IPS-NIHi11 (cell line): ENCODE measurements at regions not wholly inside any gene's neighbourhood (a gene's known extent, or its start where the extent isn't known, plus 50 kb on each side); places are given as distances from the start of the nearest gene placed in this dataset.
"Not testable (repeated sequence)": the region's sequence is repeated elsewhere in the genome, so short reads cannot be mapped to it uniquely, and the experiment has no call there.

ENCODE experiments used
- DNase-seq: peaks from one replicate; pipeline ENCODE4 v3.0.0; 2012; ENCODE audit warnings: mixed read lengths, low spot score

- DNase-seq: not testable (repeated sequence)
Observed at GRCh38 chr12:19625551-19625950, 186.3 kb downstream of the AEBP2 start.

- DNase-seq: no peak
Observed at GRCh38 chr12:19627719-19628118, 188.4 kb downstream of the AEBP2 start.

- no peak for DNase-seq
Observed at GRCh38 chr12:19630536-19630935, 191.2 kb downstream of the AEBP2 start.

DNA sequence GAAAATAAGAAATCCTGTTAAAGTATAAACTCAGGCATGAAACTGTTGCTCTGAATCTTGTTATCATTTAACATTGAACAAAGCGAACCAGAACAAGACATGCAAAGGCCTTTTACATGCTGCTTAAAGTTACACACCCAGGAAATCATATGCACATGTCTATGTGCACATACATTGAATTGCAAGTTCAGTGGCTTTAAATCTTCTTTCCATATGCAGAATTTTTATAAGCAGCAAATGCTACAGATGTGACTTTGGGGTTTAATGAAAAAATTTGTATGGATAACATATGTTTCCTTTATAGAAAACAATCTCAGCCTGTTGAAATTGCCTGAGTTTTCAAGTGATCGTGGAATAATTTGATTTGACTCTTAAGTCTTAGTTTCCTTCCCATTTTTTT, 193.9 kb downstream of the AEBP2 start:
- DNase-seq: no peak

GRCh38 chr12:19633641-19634040, 194.3 kb downstream of the AEBP2 start:
- DNase-seq: no peak

- no peak for DNase-seq
Observed at GRCh38 chr12:19639781-19640415, 200.6 kb downstream of the AEBP2 start.

DNA sequence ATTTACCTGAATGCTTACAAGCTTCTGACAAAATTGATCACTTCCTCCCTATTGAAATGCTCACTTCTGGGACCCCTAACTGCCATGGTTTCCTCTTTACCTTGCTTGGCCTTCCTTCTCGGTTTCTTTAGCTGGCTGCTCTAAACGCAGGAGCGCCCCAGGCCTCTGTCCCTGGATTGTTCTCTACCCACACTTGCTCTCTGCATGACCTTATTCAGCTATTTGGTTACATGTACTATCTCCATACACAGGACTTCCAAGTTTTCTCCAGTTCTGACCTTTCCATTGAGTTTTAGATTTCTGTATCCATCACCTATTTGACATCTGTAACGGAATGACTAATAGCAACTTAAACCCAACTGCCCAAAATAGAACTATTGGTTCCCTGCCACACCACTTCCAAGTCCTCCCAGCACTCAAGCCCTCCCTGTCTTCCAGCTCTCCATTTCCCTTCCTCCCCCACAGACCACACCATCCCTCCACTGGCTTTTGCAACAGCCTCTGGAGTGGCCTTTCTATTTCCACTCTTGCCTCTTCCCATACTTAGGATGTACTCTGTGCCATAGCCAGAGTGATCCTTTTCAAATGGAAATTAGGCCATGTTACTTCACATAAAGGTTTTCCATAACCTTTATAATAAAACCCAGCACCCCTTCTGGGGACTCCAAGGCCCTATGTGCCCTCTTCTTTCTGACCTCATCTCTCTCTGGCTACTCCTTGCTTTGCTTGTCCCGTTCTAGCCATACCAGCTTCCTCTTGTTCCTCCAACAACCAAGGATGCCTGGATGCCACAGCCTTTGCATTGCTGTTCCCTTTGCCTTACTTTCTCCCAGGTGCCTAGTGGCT, 202.2 kb downstream of the AEBP2 start:
- no peak for DNase-seq

DNA sequence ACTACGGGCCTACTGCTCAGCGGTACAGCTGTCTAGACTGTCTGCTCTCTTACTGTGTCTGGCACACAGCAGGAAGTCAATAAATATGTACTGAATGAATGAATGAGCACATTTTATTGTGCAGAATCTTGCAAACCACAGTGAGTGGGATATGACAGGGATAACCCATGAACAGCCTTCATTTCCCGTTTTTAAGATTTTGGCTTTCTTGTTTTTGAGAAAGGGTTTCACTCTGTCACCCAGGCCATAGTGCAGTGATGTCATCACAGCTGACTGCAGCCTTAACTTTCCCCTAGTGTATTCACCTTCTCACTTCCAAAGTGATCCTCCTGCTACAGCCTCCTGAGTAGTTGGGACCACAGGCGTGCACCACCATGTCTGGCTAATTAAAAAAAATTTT, 203.1 kb downstream of the AEBP2 start:
- DNase-seq: no peak

DNA sequence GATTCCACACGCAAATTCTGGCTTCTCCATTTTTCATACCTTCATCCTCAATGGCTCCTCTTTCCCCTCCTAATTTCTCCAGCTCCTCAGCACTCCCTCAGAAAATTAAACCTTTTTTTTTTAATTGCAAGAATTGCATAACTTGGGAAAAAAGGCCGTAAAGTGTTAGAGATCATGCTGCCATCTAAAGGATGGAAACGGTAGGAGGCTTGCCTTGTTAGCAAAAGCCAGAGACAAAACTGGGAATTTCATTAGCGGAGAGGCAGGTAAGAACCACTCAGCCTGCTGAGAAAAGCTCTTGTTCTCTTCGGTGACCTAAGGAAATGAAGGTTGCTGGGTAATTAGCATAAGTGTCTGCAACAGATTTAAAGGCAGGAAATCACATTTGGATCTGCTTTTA, 204.3 kb downstream of the AEBP2 start:
- peak; percentile 71 for DNase-seq

DNA sequence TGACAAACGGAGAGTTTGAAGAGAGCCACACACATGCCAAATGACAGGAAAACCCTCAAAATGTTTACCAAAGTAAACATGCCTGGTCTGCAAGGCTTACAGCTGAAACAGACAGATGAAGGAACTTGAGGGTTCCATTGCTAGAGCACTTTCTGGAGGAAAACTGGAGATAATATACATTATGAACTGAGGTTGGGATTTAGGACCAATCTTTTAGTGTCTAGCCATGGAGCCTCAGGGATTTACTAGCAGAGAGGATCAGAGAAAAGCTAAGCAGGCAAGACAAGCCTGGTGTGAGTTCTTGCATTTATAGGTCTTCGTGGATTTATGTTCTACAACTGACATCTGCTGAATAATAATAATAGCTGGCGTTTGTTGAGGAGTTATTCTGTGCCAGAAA, 205.3 kb downstream of the AEBP2 start:
- no peak for DNase-seq

GRCh38 chr12:19645823-19646222, 206.5 kb downstream of the AEBP2 start:
- DNase-seq: no peak

DNA sequence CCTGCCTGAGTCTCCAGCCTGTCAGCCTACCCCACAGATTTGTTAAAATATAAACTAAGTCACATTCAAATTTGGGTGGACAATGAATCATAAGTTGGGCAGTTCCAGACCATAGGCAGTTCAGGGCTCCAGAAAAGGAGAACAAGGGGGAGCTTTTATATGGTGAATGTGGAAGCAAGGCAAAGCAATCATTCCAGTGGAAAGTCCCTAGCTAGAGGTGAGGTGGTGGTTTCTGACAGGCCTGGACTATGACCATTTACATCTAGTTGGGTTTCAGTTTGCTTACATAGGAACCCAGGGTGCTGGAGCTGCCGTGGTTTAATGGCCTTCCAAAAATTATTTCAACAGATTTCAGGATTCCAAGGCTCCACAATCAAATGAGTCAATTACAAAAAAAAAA, 207.3 kb downstream of the AEBP2 start:
- no peak for DNase-seq

DNA sequence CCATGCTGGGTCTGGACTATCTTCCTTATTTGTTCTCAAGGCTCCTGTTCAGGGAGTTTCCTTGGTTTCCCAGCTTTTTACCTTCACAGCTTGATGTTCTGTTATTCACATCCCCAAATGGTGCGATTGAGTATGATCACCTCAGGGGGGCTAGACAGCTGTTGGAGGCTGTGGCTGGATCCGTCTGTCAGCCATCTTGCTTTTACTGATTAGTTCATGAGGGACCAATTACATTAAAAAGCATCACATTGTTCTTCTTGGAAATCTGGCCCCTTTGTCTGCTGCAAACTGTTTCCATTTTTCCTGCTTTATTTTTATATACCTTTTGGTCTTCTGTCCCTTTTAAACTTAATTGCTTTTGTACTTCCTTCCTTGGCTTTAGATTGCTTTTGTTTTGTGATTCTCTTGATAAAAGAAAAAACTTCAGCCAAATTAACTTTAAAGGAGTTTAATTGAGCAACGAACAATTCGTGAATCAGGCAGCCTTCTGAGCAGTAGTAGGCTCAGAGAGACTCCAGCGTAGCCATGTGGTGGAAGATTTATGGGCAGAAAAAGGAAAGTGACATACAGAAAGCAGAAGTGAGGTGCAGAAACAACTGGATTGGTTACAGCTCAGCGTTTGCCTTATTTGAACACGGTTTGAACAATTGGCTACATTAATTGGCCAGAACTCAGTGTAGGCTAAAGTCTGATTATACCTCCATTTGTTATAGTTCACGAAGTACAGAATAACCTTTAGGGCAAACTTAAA, 208.7 kb downstream of the AEBP2 start:
- no peak for DNase-seq

DNA sequence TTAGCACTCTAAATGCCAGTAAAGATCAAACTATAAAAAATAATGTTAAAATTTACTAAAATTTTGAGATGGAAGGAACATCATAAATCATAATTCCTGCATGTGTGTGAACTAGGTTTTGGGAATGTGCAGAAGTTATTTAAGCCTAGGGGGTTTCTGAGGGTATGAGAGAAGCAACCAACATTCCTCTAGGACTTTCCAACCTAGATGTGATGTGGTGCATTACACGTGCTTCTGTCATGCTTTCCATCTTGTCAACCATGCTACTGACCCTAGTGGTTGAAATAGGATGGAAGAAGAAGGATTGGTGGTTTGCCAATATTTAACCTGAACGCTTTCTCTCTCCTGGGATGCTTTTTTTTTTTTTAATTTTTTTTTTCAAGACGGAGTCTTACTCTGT, 209.3 kb downstream of the AEBP2 start:
- no peak for DNase-seq

DNA sequence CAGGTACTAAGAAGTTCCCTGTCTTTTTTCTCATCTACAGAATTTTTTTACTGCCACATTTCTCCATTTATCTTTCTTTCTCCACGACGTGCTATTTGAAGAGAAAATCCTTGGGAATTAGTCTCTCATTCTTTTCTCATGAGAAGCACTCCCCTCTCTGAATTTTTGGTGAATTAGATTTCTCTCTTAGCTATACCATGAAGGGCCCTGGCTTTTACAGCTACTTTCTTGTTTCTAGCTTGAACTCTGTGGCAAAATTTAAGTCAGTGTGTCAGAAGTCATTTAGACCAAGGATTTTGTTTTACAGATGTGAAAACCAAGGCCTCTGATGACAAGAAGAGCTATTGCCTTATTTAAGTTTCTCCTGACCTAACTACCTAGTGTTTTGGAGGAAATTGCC, 213.1 kb downstream of the AEBP2 start:
- DNase-seq: no peak

GRCh38 chr12:19654650-19655376, 215.5 kb downstream of the AEBP2 start:
- no peak for DNase-seq

- no peak for DNase-seq
Observed at GRCh38 chr12:19657118-19657731, 217.9 kb downstream of the AEBP2 start.

DNA sequence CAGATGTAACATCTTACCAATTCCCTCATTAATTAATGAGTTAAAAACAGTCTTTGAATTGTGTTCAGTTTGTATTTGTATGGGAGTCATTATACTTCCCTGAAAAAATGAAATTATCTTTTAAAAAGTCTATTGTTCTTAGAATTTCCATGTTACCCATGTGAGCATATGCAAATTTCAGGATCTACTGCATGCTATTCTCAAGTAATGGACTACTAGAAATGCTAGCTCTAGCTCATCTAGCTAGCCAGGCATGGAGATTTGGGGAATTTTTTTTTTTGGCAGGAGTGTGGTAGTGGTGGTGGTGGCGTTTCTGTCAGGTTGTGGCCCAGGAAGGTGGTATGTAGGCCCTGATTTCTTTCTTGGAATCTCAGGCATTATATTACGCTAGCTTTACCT, 218.4 kb downstream of the AEBP2 start:
- no peak for DNase-seq

DNA sequence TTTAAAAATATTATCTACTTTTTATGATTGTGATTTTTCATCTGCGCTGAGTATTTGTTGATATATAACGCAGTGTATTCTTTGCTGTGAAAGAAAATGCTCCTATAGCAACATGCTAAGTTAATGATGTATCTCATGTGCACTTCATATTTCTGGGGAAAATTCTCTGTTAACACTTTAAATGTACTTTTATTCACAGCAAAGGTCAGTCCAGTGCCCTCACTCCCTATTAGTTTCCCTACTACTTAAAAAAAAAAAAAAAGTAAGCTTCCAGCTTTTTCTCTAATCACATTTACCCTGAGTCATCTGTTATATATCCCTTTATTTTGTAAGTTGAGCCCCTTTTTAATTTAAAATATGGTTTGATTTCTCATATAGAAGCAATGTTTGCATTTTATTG, 219.8 kb downstream of the AEBP2 start:
- DNase-seq: no peak

GRCh38 chr12:19659501-19659900, 220.2 kb downstream of the AEBP2 start:
- no peak for DNase-seq

- no peak for DNase-seq
Observed at GRCh38 chr12:19665121-19665900, 226.0 kb downstream of the AEBP2 start.
